ENCODE measurements at regions not wholly inside any gene's neighbourhood (a gene's known extent, or its start where the extent isn't known, plus 50 kb on each side); places are given as distances from the start of the nearest gene placed in this dataset.

DNA sequence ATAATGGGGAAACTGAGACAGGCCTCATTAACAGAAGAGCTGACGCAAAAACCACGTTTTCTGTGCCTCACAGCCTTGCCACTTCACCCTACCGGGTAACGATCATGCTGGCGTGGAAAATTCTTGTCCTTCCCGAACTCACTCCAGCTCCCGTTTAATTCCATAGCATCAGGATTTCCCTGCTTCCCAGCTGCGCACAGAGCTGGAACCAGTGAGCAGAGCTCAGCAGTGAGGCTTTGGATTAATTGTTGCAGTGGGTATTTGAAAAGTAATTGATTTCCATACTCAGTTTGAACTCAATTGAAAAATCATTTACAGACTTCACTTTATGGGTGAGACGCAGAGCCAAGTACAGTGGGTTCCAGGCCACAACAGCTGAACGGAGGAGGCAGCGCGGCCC lies 199.0 kb upstream of the ADAMTS16 start:
- TF ChIP-seq, protein P1, sequence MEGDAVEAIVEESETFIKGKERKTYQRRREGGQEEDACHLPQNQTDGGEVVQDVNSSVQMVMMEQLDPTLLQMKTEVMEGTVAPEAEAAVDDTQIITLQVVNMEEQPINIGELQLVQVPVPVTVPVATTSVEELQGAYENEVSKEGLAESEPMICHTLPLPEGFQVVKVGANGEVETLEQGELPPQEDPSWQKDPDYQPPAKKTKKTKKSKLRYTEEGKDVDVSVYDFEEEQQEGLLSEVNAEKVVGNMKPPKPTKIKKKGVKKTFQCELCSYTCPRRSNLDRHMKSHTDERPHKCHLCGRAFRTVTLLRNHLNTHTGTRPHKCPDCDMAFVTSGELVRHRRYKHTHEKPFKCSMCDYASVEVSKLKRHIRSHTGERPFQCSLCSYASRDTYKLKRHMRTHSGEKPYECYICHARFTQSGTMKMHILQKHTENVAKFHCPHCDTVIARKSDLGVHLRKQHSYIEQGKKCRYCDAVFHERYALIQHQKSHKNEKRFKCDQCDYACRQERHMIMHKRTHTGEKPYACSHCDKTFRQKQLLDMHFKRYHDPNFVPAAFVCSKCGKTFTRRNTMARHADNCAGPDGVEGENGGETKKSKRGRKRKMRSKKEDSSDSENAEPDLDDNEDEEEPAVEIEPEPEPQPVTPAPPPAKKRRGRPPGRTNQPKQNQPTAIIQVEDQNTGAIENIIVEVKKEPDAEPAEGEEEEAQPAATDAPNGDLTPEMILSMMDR (IDR thresholded peaks at IDR 0.05; ENCODE audit: insufficient read depth, low read depth, low read length): no peak
- TF ChIP-seq EZH2 (IDR thresholded peaks at IDR 0.05; ENCODE audit: insufficient read depth, low read length): no peak
